ENCODE measurements at regions not wholly inside any gene's neighbourhood (a gene's known extent, or its start where the extent isn't known, plus 50 kb on each side); places are given as distances from the start of the nearest gene placed in this dataset.

- H3K9me3 ChIP-seq (ENCODE audit: control insufficient read depth in 1 of 2, low read length in 2 of 2), result no peaks in the 10 kb centered on the region
- H3K4me3 ChIP-seq (ENCODE audit: low read depth in 1 of 2, low read length in 2 of 2), result no peak overlapping the region
Measured at GRCh38 chr6:168744861-168745260, 303.9 kb downstream of the SMOC2 start.

GRCh38 chr6:168741942-168742782 lies 301.2 kb downstream of the SMOC2 start:
- Histone ChIP-seq H3K4me3 (ENCODE audit: low read depth in 1 of 2, low read length in 2 of 2) (no peak overlapping the region), H3K9me3 (ENCODE audit: control insufficient read depth in 1 of 2, low read length in 2 of 2) (no peaks in the 10 kb centered on the region), H3K27me3 (ENCODE audit: low read depth, low read length) (no peaks in the 10 kb centered on the region), H3K36me3 (ENCODE audit: control insufficient read depth in 1 of 2, insufficient read depth in 2 of 2, low read length in 2 of 2) (no peaks in the 10 kb centered on the region), H3K4me1 (ENCODE audit: control insufficient read depth in 1 of 2, insufficient read depth in 2 of 2, low read length in 2 of 2) (no peaks in the 10 kb centered on the region), H3K27ac (ENCODE audit: low read length) (no peak overlapping the region)

More at GRCh38 chr6:168744861-168745260, 303.9 kb downstream of the SMOC2 start:
- no peak overlapping the region for H3K27ac ChIP-seq (ENCODE audit: low read length)
- H3K4me1 ChIP-seq (ENCODE audit: control insufficient read depth in 1 of 2, insufficient read depth in 2 of 2, low read length in 2 of 2), result no peaks in the 10 kb centered on the region
- no peaks in the 10 kb centered on the region for H3K36me3 ChIP-seq (ENCODE audit: control insufficient read depth in 1 of 2, insufficient read depth in 2 of 2, low read length in 2 of 2)
- H3K27me3 ChIP-seq (ENCODE audit: low read depth, low read length), result no peaks in the 10 kb centered on the region

GRCh38 chr6:168741305-168741704 lies 300.3 kb downstream of the SMOC2 start:
- H3K27ac ChIP-seq (ENCODE audit: low read length), result no peak overlapping the region
- no peaks in the 10 kb centered on the region for H3K9me3 ChIP-seq (ENCODE audit: control insufficient read depth in 1 of 2, low read length in 2 of 2)
- no peaks in the 10 kb centered on the region for H3K27me3 ChIP-seq (ENCODE audit: low read depth, low read length)
- no peaks in the 10 kb centered on the region for H3K36me3 ChIP-seq (ENCODE audit: control insufficient read depth in 1 of 2, insufficient read depth in 2 of 2, low read length in 2 of 2)
- H3K4me1 ChIP-seq (ENCODE audit: control insufficient read depth in 1 of 2, insufficient read depth in 2 of 2, low read length in 2 of 2), result no peaks in the 10 kb centered on the region
- H3K4me3 ChIP-seq (ENCODE audit: low read depth in 1 of 2, low read length in 2 of 2), result no peak overlapping the region

- Histone ChIP-seq H3K27ac (ENCODE audit: low read length) (no peak overlapping the region), H3K27me3 (ENCODE audit: low read depth, low read length) (no peaks in the 10 kb centered on the region), H3K9me3 (ENCODE audit: control insufficient read depth in 1 of 2, low read length in 2 of 2) (no peaks in the 10 kb centered on the region), H3K36me3 (ENCODE audit: control insufficient read depth in 1 of 2, insufficient read depth in 2 of 2, low read length in 2 of 2) (no peaks in the 10 kb centered on the region), H3K4me1 (ENCODE audit: control insufficient read depth in 1 of 2, insufficient read depth in 2 of 2, low read length in 2 of 2) (peaks cover 0 to 4% of the 10 kb centered on the region in 2 donors), H3K4me3 (ENCODE audit: low read depth in 1 of 2, low read length in 2 of 2) (no peak overlapping the region)
Measured at GRCh38 chr6:168739381-168739780, 298.4 kb downstream of the SMOC2 start.

GRCh38 chr6:168737481-168737880 lies 296.5 kb downstream of the SMOC2 start:
- no peak overlapping the region for H3K27ac ChIP-seq (ENCODE audit: low read length)
- H3K36me3 ChIP-seq (ENCODE audit: control insufficient read depth in 1 of 2, insufficient read depth in 2 of 2, low read length in 2 of 2), result no peaks in the 10 kb centered on the region
- no peaks in the 10 kb centered on the region for H3K27me3 ChIP-seq (ENCODE audit: low read depth, low read length)
- peaks cover 0 to 4% of the 10 kb centered on the region in 2 donors for H3K4me1 ChIP-seq (ENCODE audit: control insufficient read depth in 1 of 2, insufficient read depth in 2 of 2, low read length in 2 of 2)
- H3K9me3 ChIP-seq (ENCODE audit: control insufficient read depth in 1 of 2, low read length in 2 of 2), result no peaks in the 10 kb centered on the region
- H3K4me3 ChIP-seq (ENCODE audit: low read depth in 1 of 2, low read length in 2 of 2), result no peak overlapping the region

GRCh38 chr6:168737014-168737413 lies 296.0 kb downstream of the SMOC2 start:
- Histone ChIP-seq H3K4me1 (ENCODE audit: control insufficient read depth in 1 of 2, insufficient read depth in 2 of 2, low read length in 2 of 2) (peaks cover 0 to 4% of the 10 kb centered on the region in 2 donors), H3K9me3 (ENCODE audit: control insufficient read depth in 1 of 2, low read length in 2 of 2) (no peaks in the 10 kb centered on the region), H3K36me3 (ENCODE audit: control insufficient read depth in 1 of 2, insufficient read depth in 2 of 2, low read length in 2 of 2) (no peaks in the 10 kb centered on the region), H3K4me3 (ENCODE audit: low read depth in 1 of 2, low read length in 2 of 2) (no peak overlapping the region), H3K27me3 (ENCODE audit: low read depth, low read length) (no peaks in the 10 kb centered on the region), H3K27ac (ENCODE audit: low read length) (no peak overlapping the region)

GRCh38 chr6:168736039-168736438 lies 295.1 kb downstream of the SMOC2 start:
- Histone ChIP-seq H3K9me3 (ENCODE audit: control insufficient read depth in 1 of 2, low read length in 2 of 2) (no peaks in the 10 kb centered on the region), H3K4me3 (ENCODE audit: low read depth in 1 of 2, low read length in 2 of 2) (no peak overlapping the region), H3K4me1 (ENCODE audit: control insufficient read depth in 1 of 2, insufficient read depth in 2 of 2, low read length in 2 of 2) (peaks cover 0 to 4% of the 10 kb centered on the region in 2 donors), H3K36me3 (ENCODE audit: control insufficient read depth in 1 of 2, insufficient read depth in 2 of 2, low read length in 2 of 2) (no peaks in the 10 kb centered on the region), H3K27ac (ENCODE audit: low read length) (no peak overlapping the region), H3K27me3 (ENCODE audit: low read depth, low read length) (no peaks in the 10 kb centered on the region)

- Histone ChIP-seq H3K4me3 (ENCODE audit: low read depth in 1 of 2, low read length in 2 of 2) (no peak overlapping the region), H3K27me3 (ENCODE audit: low read depth, low read length) (no peaks in the 10 kb centered on the region)
Measured at GRCh38 chr6:168735268-168735949, 294.4 kb downstream of the SMOC2 start.

GRCh38 chr6:168734523-168734922 lies 293.5 kb downstream of the SMOC2 start:
- Histone ChIP-seq H3K27ac (ENCODE audit: low read length) (no peak overlapping the region), H3K4me1 (ENCODE audit: control insufficient read depth in 1 of 2, insufficient read depth in 2 of 2, low read length in 2 of 2) (peaks cover 0 to 4% of the 10 kb centered on the region in 2 donors), H3K9me3 (ENCODE audit: control insufficient read depth in 1 of 2, low read length in 2 of 2) (no peaks in the 10 kb centered on the region), H3K36me3 (ENCODE audit: control insufficient read depth in 1 of 2, insufficient read depth in 2 of 2, low read length in 2 of 2) (no peaks in the 10 kb centered on the region), H3K27me3 (ENCODE audit: low read depth, low read length) (no peaks in the 10 kb centered on the region), H3K4me3 (ENCODE audit: low read depth in 1 of 2, low read length in 2 of 2) (no peak overlapping the region)

More at GRCh38 chr6:168735268-168735949, 294.4 kb downstream of the SMOC2 start:
- peaks cover 0 to 4% of the 10 kb centered on the region in 2 donors for H3K4me1 ChIP-seq (ENCODE audit: control insufficient read depth in 1 of 2, insufficient read depth in 2 of 2, low read length in 2 of 2)
- no peaks in the 10 kb centered on the region for H3K36me3 ChIP-seq (ENCODE audit: control insufficient read depth in 1 of 2, insufficient read depth in 2 of 2, low read length in 2 of 2)
- H3K27ac ChIP-seq (ENCODE audit: low read length), result no peak overlapping the region
- H3K9me3 ChIP-seq (ENCODE audit: control insufficient read depth in 1 of 2, low read length in 2 of 2), result no peaks in the 10 kb centered on the region

- Histone ChIP-seq H3K27me3 (ENCODE audit: low read depth, low read length) (no peaks in the 10 kb centered on the region), H3K9me3 (ENCODE audit: control insufficient read depth in 1 of 2, low read length in 2 of 2) (no peaks in the 10 kb centered on the region)
Measured at GRCh38 chr6:168732676-168733075, 291.7 kb downstream of the SMOC2 start.

GRCh38 chr6:168730931-168731716 lies 290.1 kb downstream of the SMOC2 start:
- no peaks in the 10 kb centered on the region for H3K36me3 ChIP-seq (ENCODE audit: control insufficient read depth in 1 of 2, insufficient read depth in 2 of 2, low read length in 2 of 2)
- no peak overlapping the region for H3K27ac ChIP-seq (ENCODE audit: low read length)
- peaks cover 0 to 4% of the 10 kb centered on the region in 2 donors for H3K4me1 ChIP-seq (ENCODE audit: control insufficient read depth in 1 of 2, insufficient read depth in 2 of 2, low read length in 2 of 2)
- no peak overlapping the region for H3K4me3 ChIP-seq (ENCODE audit: low read depth in 1 of 2, low read length in 2 of 2)
- no peaks in the 10 kb centered on the region for H3K9me3 ChIP-seq (ENCODE audit: control insufficient read depth in 1 of 2, low read length in 2 of 2)
- H3K27me3 ChIP-seq (ENCODE audit: low read depth, low read length), result no peaks in the 10 kb centered on the region

More at GRCh38 chr6:168732676-168733075, 291.7 kb downstream of the SMOC2 start:
- Histone ChIP-seq H3K4me1 (ENCODE audit: control insufficient read depth in 1 of 2, insufficient read depth in 2 of 2, low read length in 2 of 2) (peaks cover 0 to 4% of the 10 kb centered on the region in 2 donors), H3K27ac (ENCODE audit: low read length) (no peak overlapping the region), H3K36me3 (ENCODE audit: control insufficient read depth in 1 of 2, insufficient read depth in 2 of 2, low read length in 2 of 2) (no peaks in the 10 kb centered on the region), H3K4me3 (ENCODE audit: low read depth in 1 of 2, low read length in 2 of 2) (no peak overlapping the region)
